ENCODE measurements at regions not wholly inside any gene's neighbourhood (a gene's known extent, or its start where the extent isn't known, plus 50 kb on each side); places are given as distances from the start of the nearest gene placed in this dataset.

GRCh38 chr6:139821676-139822223 lies 447.3 kb upstream of the CITED2 start:
- no peak for TF ChIP-seq CTCF (IDR thresholded peaks at IDR 0.05)
- no peak for TF ChIP-seq EP300 (IDR thresholded peaks at IDR 0.05)
- TF ChIP-seq POLR2AphosphoS5 (IDR thresholded peaks at IDR 0.05), result no peak
